Ovary (tissue), 7 donors: ENCODE measurements at regions not wholly inside any gene's neighbourhood (a gene's known extent, or its start where the extent isn't known, plus 50 kb on each side); places are given as distances from the start of the nearest gene placed in this dataset.

ENCODE experiments used
- DNase-seq, 5 donors: peaks; one replicate each; pipeline ENCODE4 v3.0.0-alpha.2; 2019 to 2020
- H3K27ac ChIP-seq, 2 donors: fragments of 200-600 bp; one replicate each; pipeline versions ENCODE4 v1.5.1 to v1.8.0; 2019 to 2022
- H3K27me3 ChIP-seq: fragments of 200-600 bp; one replicate; pipeline ENCODE4 v1.8.0; 2022
- H3K36me3 ChIP-seq: fragments of 200-600 bp; sonication (generic); one replicate; pipeline ENCODE4 v1.5.1; 2019
- H3K4me1 ChIP-seq: one replicate; pipeline ENCODE4 v1.8.1; 2013; ENCODE audit warnings: mild to moderate bottlenecking, moderate library complexity; ENCODE audit not compliant: insufficient read depth
- H3K4me3 ChIP-seq: fragments of 200-600 bp; sonication (generic); one replicate; pipeline ENCODE4 v1.5.1; 2017
- H3K9me3 ChIP-seq, 2 donors: fragments of 200-600 bp in 1 of 2; sonication (generic) in 1 of 2; one replicate each; pipeline versions ENCODE4 v1.5.1 to v1.8.1; 2013 to 2019; ENCODE audit warnings: mild to moderate bottlenecking in 1 of 2, moderate library complexity in 1 of 2
- EP300 ChIP-seq: sonication (generic); formaldehyde crosslinking; IDR thresholded peaks from one replicate; pipeline ENCODE4 v1.6.1; 2017; ENCODE audit warnings: antibody characterized with exemption
- POLR2A ChIP-seq: fragments of 450-650 bp; IDR thresholded peaks from one replicate; pipeline ENCODE4 v1.6.1; 2017; ENCODE audit warnings: antibody characterized with exemption, mild to moderate bottlenecking, moderate library complexity
- WGBS, 3 donors: extraction: QIAGEN DNeasy Blood & Tissue Kit in 1 of 3; methylation state at CpG; one replicate each; pipeline versions ENCODE4 v1.1.5 to v1.1.7; 2013 to 2017; 5-methylcytosine and 5-hydroxymethylcytosine counted together
- intact Hi-C, 4 donors: fragments of 100-400 bp; cut with DNase I; formaldehyde crosslinking; loops; one replicate each; pipeline versions ENCODE4 v1.11.0 to v1.15.1; 2022 to 2023
- TF ChIP-seq, protein P1 (sequence below), 3 donors: fragments of 450-650 bp in 2 of 3; fragments of 200-600 bp in 1 of 3; IDR thresholded peaks; one replicate each; pipeline versions ENCODE4 v1.5.1 to v1.8.0; 2016 to 2022; ENCODE audit warnings: antibody characterized with exemption in 3 of 3, mild to moderate bottlenecking in 1 of 3
- donor health status: DM: no; HTN: no; CAD: no; lungs with moderate emphysema.
- donor health status: DM: no; HTN: no; CAD: no.
- donor health status: Bipolar disorder and iron deficiency.
- donor health status: DM: no; HTN: no; CAD: no.
- donor health status: DM: yes; HTN: yes; CAD: no.

DNA sequence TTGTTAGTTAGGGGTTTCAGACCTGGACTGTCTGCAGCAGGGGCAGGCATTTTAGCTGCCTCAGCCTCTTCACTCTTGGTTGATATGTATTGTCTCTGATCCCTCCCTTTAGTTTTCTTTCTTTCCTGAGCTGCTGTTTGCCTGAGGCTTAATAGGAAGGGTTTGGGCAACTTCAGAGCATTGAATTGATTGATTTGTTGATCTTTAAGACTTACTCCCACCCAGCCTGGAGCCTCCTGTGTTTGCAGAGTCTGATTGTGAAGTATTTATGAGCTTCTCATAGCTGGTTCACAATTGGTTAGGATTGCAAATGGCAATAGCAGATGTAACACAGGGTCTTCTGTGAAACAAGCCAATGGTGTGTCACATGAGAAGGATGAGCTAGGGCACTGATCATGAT is 671.8 kb upstream of the SEMA6A start:
- no peaks in the 10 kb centered on the region for H3K36me3 ChIP-seq
- no peak for TF ChIP-seq EP300
- TF ChIP-seq, protein P1, sequence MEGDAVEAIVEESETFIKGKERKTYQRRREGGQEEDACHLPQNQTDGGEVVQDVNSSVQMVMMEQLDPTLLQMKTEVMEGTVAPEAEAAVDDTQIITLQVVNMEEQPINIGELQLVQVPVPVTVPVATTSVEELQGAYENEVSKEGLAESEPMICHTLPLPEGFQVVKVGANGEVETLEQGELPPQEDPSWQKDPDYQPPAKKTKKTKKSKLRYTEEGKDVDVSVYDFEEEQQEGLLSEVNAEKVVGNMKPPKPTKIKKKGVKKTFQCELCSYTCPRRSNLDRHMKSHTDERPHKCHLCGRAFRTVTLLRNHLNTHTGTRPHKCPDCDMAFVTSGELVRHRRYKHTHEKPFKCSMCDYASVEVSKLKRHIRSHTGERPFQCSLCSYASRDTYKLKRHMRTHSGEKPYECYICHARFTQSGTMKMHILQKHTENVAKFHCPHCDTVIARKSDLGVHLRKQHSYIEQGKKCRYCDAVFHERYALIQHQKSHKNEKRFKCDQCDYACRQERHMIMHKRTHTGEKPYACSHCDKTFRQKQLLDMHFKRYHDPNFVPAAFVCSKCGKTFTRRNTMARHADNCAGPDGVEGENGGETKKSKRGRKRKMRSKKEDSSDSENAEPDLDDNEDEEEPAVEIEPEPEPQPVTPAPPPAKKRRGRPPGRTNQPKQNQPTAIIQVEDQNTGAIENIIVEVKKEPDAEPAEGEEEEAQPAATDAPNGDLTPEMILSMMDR (IDR thresholded peaks at IDR 0.05), result no peak
- no peak for TF ChIP-seq POLR2A

DNA sequence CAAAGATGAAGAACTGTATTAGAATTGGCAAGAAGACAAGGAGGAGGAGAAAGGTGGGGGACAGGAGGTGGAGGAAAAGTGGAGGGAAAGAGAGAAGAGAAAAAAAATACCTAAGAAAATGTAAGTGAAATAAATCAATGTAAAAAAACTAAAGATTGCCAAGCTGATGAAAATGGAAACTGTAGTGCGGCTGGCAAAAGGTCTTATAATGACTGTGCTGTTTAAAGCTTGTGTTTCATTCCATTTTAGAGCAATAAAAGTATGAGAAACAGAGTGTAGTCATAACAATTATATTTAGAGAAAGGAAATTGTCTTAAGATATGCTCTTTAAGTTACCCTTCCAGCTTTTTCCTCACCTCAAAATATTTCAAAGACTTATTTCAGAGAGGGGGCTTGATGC is 670.5 kb upstream of the SEMA6A start:
- no peaks in the 10 kb centered on the region for H3K36me3 ChIP-seq
- no peaks in the 10 kb centered on the region for H3K4me1 ChIP-seq
- intact Hi-C loops, result no loop called here
- TF ChIP-seq EP300 (no peak), POLR2A (no peak)
- TF ChIP-seq, protein P1 (IDR thresholded peaks at IDR 0.05), result no peak
- no peaks in the 10 kb centered on the region for H3K9me3 ChIP-seq
- H3K27me3 ChIP-seq, result no peaks in the 10 kb centered on the region
- no peak for DNase-seq
- WGBS, 3 donors, result 8 to 28% (median 11%) methylated on average over 1 of the region's 1 CpG
- H3K27ac ChIP-seq, result no peak overlapping the region
- H3K4me3 ChIP-seq, result no peak overlapping the region

More for the DNA sequence above, 671.8 kb upstream of the SEMA6A start:
- no peaks in the 10 kb centered on the region for H3K27me3 ChIP-seq
- no peaks in the 10 kb centered on the region for H3K4me1 ChIP-seq
- H3K27ac ChIP-seq, result no peak overlapping the region
- H3K9me3 ChIP-seq, result no peaks in the 10 kb centered on the region
- no peak overlapping the region for H3K4me3 ChIP-seq
- DNase-seq, result no peak
- intact Hi-C loops, result no loop called here

DNA sequence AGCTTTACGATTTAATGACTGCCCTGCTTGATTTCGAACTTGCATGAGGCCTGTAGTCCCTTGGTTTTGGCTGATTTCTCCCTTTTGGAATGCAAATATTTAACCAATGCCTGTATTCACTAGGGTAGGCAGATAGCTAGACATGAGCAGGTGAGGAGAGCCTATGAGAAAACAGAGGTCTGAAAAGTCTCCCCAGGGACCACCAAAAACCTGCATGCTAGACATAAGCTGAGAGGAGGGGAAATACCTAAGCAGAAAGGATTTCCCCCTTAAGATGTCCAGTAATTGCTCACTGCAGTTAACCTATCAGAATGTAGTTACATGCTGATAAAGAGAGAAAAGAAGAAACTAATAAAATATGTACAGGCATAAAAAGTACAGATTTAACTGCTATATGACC is 667.4 kb upstream of the SEMA6A start:
- intact Hi-C loops, result no loop called here
- no peak for DNase-seq
- TF ChIP-seq, protein P1 (IDR thresholded peaks at IDR 0.05), result no peak
- H3K27ac ChIP-seq, result no peak overlapping the region
- H3K27me3 ChIP-seq, result no peaks in the 10 kb centered on the region
- H3K9me3 ChIP-seq, result no peaks in the 10 kb centered on the region
- H3K4me3 ChIP-seq, result no peak overlapping the region
- 89 to 98% (median 93%) methylated on average over 2 of the region's 2 CpGs for WGBS, 3 donors
- H3K36me3 ChIP-seq, result no peaks in the 10 kb centered on the region
- H3K4me1 ChIP-seq, result no peaks in the 10 kb centered on the region

DNA sequence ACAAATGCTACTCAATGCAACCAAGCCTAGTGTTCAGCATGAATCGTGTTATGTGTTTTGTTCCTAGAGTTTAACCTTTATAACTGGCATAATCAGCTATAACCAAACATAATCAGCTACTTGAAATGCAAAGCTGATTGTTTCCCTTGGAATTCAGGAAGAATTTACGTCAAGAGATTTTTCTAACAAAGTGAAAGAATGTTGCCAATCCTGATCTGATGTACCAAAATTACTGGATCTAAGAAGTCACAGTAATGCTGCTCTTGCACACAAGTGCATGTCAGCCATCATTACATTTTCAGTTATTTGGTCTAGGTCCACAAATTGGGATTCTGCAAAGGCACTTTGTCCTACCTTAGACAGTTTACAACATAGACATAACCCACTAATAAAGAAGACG is 662.3 kb upstream of the SEMA6A start:
- WGBS, 3 donors, result 84 to 88% (median 88%) methylated on average over 3 of the region's 3 CpGs
- H3K4me1 ChIP-seq, result no peaks in the 10 kb centered on the region
- H3K9me3 ChIP-seq, result no peaks in the 10 kb centered on the region
- no peaks in the 10 kb centered on the region for H3K27me3 ChIP-seq
- no peak overlapping the region for H3K27ac ChIP-seq
- no peaks in the 10 kb centered on the region for H3K36me3 ChIP-seq
- no peak overlapping the region for H3K4me3 ChIP-seq
- intact Hi-C loops, result no loop called here
- DNase-seq, result no peak
- TF ChIP-seq, protein P1 (IDR thresholded peaks at IDR 0.05), result no peak
- no peak for TF ChIP-seq POLR2A
- no peak for TF ChIP-seq EP300

DNA sequence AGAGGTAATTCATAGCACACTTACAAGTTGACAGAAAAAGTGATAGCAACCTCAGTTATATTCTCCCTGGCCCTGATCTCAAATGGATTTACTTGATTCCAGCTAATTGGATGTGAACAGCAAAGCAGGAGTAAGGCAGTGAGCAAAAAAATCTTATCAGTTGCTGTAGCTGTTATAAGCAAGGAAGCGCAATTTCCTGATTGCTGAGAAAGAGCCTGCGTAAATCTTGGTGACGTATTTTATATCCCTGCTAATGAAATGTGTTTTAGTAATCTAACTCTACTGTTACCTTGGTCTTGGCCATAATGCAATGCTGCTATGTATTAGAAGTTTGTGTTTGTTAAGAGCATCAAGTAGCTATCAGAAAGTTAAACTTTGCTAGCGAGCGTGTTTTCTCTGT is 661.2 kb upstream of the SEMA6A start:
- intact Hi-C loops, result no loop called here
- no peak for DNase-seq
- Histone ChIP-seq H3K4me3 (no peak overlapping the region), H3K36me3 (no peaks in the 10 kb centered on the region), H3K27me3 (no peaks in the 10 kb centered on the region), H3K4me1 (no peaks in the 10 kb centered on the region), H3K27ac (no peak overlapping the region), H3K9me3 (no peaks in the 10 kb centered on the region)
- WGBS, 3 donors, result 62 to 83% (median 66%) methylated on average over 5 of the region's 5 CpGs
- TF ChIP-seq, protein P1 (IDR thresholded peaks at IDR 0.05), result no peak
- TF ChIP-seq EP300, result no peak
- no peak for TF ChIP-seq POLR2A
